Fibroblast of mammary gland (primary cell): ENCODE measurements at regions not wholly inside any gene's neighbourhood (a gene's known extent, or its start where the extent isn't known, plus 50 kb on each side); places are given as distances from the start of the nearest gene placed in this dataset.

Experiments used
- DNase-seq: peaks from one replicate; pipeline ENCODE4 v3.0.0-alpha.2; 2010; ENCODE audit warnings: low read depth
- H3K4me3 ChIP-seq: 2 replicates; pipeline ENCODE4 v1.5.1; 2011; ENCODE audit warnings: low read depth, mild to moderate bottlenecking, low read length, moderate library complexity; ENCODE audit not compliant: control insufficient read depth
- CTCF ChIP-seq: conservative IDR thresholded peaks from 2 replicates; pipeline ENCODE4 v1.5.1; 2011; ENCODE audit warnings: low read depth, low read length, inconsistent platforms; ENCODE audit not compliant: control insufficient read depth, insufficient read depth

GRCh38 chr10:35769795-35770194 is 127.7 kb upstream of the FZD8 start:
- no peak overlapping the region for H3K4me3 ChIP-seq
- no peak for DNase-seq
- no peak for TF ChIP-seq CTCF

DNA sequence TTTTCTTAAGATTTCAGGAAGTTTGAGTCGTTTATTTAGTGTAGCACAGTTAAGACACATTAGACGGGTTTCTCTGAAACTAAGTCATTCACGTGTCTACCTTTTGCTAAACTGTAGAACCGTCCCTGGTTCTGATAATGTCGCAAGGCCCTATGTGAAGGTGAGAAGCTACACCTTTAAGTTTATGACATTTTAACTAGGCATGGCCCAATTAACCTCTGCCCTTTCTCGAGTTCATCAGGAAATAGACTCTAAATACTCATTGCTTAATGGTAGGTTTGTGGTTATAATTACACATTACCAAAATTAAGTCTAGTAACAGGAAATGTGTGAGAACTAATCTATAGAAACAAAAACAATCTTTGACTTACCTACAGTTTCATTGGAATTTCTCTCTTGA is 126.6 kb upstream of the FZD8 start:
- no peak overlapping the region for H3K4me3 ChIP-seq
- DNase-seq = no peak
- no peak for TF ChIP-seq CTCF

GRCh38 chr10:35768011-35768410 is 125.9 kb upstream of the FZD8 start:
- no peak for DNase-seq
- no peak for TF ChIP-seq CTCF
- no peak overlapping the region for H3K4me3 ChIP-seq

DNA sequence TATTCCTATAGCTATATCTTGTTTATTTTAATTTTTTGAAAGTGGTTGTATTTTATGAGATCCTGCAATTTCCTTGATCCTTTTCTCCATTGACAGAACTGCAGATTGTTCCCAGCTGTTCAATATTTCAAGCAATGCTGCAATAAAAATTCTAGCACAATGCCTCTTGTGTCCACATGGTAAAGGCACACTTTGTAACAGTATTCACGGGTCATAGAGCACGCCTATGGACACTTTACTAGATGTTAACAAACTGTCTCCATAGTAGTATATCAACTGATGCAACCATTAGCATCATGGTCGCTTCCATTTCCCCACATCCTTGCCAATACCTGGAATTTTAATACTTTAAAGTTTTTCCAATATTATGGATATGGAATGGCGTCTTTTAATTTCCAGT is 123.9 kb upstream of the FZD8 start:
- TF ChIP-seq CTCF = no peak
- no peak overlapping the region for H3K4me3 ChIP-seq
- DNase-seq = no peak

DNA sequence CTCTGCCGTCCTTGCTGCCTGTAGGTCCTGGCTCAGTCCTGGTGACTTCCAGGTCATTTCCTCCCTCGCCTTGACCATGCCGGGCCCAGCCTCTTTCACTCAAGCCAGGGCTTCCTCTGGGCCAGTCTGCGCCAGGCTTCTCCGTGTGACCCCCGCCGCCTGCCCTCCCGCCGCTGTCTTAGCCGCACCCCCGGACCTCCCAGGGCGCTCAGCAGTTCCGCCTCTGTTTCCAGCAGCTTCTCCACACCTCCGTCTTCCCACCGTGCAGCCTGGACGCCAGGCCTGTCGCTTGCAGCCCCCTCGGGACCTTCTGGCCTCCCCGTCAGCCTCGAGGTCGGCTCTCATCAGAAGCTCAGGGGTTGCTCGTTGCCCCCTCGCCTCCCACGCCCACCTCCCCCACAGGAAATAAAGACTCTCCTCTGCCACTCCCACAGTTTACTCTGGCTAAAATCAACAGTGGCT is 123.0 kb upstream of the FZD8 start:
- no peak for DNase-seq
- no peak for TF ChIP-seq CTCF
- H3K4me3 ChIP-seq = no peak overlapping the region

GRCh38 chr10:35762311-35763030 is 120.4 kb upstream of the FZD8 start:
- no peak for TF ChIP-seq CTCF
- no peak for DNase-seq
- no peak overlapping the region for H3K4me3 ChIP-seq
